SK-N-MC (cell line): ENCODE measurements at regions not wholly inside any gene's neighbourhood (a gene's known extent, or its start where the extent isn't known, plus 50 kb on each side); places are given as distances from the start of the nearest gene placed in this dataset.

Source experiments
- DNase-seq: peaks from one replicate; pipeline ENCODE4 v3.0.0-alpha.2; 2011; ENCODE audit warnings: low read depth, low spot score
- H3K27ac ChIP-seq: fragments of 200-600 bp; sonication (generic); 2 replicates; pipeline ENCODE4 v1.5.1; 2016; ENCODE audit warnings: mixed run types
- H3K36me3 ChIP-seq: fragments of 200-600 bp; sonication (generic); 2 replicates; pipeline ENCODE4 v1.6.1; 2017; ENCODE audit warnings: antibody characterized with exemption, low read length, mixed read lengths; ENCODE audit not compliant: insufficient read depth
- H3K4me3 ChIP-seq: fragments of 200-600 bp; sonication (generic); 2 replicates; pipeline ENCODE4 v1.5.1; 2016
- H3K9ac ChIP-seq: fragments of 200-600 bp; sonication (generic); 2 replicates; pipeline ENCODE4 v1.8.0; 2017; ENCODE audit warnings: mixed run types, mixed read lengths; ENCODE audit not compliant: insufficient read length
- H3K9me3 ChIP-seq: fragments of 200-600 bp; sonication (generic); 2 replicates; pipeline ENCODE4 v1.6.1; 2017; ENCODE audit warnings: low read depth, mild to moderate bottlenecking, antibody characterized with exemption, low read length, moderate library complexity, mixed read lengths
- EZH2 ChIP-seq: fragments of 200-600 bp; sonication (generic); IDR thresholded peaks from one replicate; pipeline ENCODE4 v1.6.1; 2017; ENCODE audit warnings: antibody characterized with exemption
- FOXP2 ChIP-seq: optimal IDR thresholded peaks from 2 replicates; pipeline ENCODE3; 2011; ENCODE audit warnings: mild to moderate bottlenecking, moderate library complexity; ENCODE audit not compliant: insufficient read depth; ENCODE audit errors: extremely low read length, control extremely low read depth
- POLR2AphosphoS5 ChIP-seq: IDR thresholded peaks from 2 replicates; pipeline ENCODE4 v1.6.1; 2012; ENCODE audit warnings: mild to moderate bottlenecking, low read depth, low read length, borderline replicate concordance

DNA sequence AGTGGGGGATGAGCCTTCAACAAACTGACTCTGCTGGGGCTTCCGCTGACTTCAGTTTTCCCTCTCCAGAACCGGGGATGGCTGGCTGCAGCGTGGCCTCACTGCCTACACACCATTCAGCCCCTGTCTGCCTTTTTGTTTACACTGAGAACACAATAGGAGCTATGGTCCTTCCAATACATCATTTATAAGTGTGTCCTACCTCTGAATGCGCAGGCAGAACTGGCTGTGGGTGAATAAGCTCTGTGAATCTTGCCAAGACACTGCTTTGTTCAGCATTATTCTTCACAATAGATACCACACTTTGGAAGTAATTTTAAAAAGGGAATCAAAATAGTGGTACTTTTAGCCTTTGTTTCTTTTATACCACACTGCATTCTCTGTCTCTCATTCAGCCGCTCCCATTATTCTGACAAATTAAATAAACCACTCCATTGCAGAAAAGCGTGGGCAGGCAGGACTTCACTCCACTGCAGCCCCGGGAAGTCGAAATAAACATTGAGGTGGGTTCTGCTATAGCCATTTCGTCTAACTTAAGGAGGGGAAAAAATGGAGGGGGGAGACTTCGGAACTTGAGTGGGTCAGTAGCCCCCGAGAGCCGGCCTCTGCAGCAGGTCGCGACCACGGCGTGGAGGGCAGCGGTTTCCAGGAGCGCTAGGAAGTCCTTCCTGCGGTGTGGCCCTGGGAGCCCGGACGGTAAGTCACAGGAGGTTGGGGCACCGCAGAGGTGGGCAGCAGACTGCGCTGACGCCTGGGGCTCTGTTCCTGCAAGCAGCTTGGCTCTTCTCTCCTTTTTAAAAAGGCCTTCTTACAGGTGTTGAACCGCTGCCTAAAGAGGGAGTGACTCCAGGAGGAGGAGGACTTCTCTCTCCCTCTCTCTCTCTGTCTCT, 94.8 kb upstream of the SOX1 start:
- Histone ChIP-seq H3K27ac (no peak overlapping the region), H3K36me3 (no peaks in the 10 kb centered on the region), H3K4me3 (no peak overlapping the region), H3K9me3 (no peaks in the 10 kb centered on the region), H3K9ac (no peak overlapping the region)
- TF ChIP-seq EZH2 (no peak), FOXP2 (no peak), POLR2AphosphoS5 (no peak)
- no peak for DNase-seq

DNA sequence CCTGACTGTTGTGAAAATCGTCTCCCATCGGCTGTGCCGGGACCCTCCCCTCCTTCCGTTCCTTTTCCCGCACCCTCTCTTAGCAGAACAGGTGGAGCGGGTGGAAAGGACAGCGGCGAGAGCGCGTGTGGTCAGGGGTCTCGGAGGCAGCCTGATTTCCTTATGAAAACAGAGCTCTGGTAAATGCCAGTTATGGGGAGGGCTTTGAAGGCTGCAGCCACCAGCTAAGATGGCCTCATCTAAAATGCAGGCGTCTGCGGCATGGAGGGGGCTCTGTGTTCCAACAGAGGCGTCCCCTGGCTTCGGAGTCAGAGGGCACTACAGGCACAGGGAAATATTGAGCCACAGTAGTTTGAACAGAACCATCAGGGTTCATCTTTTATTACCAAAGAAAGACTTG, 93.8 kb upstream of the SOX1 start:
- no peak overlapping the region for H3K9ac ChIP-seq
- no peaks in the 10 kb centered on the region for H3K9me3 ChIP-seq
- DNase-seq, result no peak
- no peak overlapping the region for H3K27ac ChIP-seq
- TF ChIP-seq EZH2, result peak; percentile 16
- no peak for TF ChIP-seq FOXP2
- H3K36me3 ChIP-seq, result no peaks in the 10 kb centered on the region
- H3K4me3 ChIP-seq, result no peak overlapping the region

- Histone ChIP-seq H3K9ac (no peak overlapping the region), H3K4me3 (no peak overlapping the region), H3K9me3 (no peaks in the 10 kb centered on the region), H3K36me3 (no peaks in the 10 kb centered on the region), H3K27ac (no peak overlapping the region)
- TF ChIP-seq FOXP2 (no peak), EZH2 (no peak), POLR2AphosphoS5 (no peak)
- DNase-seq, result no peak
These were observed 93.2 kb upstream of the SOX1 start for GRCh38 chr13:111973605-111974340.

- H3K27ac ChIP-seq, result no peak overlapping the region
- DNase-seq, result no peak
- no peak for TF ChIP-seq EZH2
- no peak for TF ChIP-seq POLR2AphosphoS5
- TF ChIP-seq FOXP2, result no peak
These were observed 92.7 kb upstream of the SOX1 start for GRCh38 chr13:111974341-111974640.

GRCh38 chr13:111975539-111976473, 91.1 kb upstream of the SOX1 start:
- TF ChIP-seq FOXP2, result no peak
- no peak for TF ChIP-seq EZH2
- no peak for TF ChIP-seq POLR2AphosphoS5
- no peaks in the 10 kb centered on the region for H3K36me3 ChIP-seq
- no peak overlapping the region for H3K4me3 ChIP-seq
- no peak overlapping the region for H3K27ac ChIP-seq
- no peak for DNase-seq
- H3K9ac ChIP-seq, result no peak overlapping the region
- H3K9me3 ChIP-seq, result no peaks in the 10 kb centered on the region

More at GRCh38 chr13:111974341-111974640, 92.7 kb upstream of the SOX1 start:
- H3K9ac ChIP-seq, result no peak overlapping the region
- H3K9me3 ChIP-seq, result no peaks in the 10 kb centered on the region
- no peak overlapping the region for H3K4me3 ChIP-seq
- H3K36me3 ChIP-seq, result no peaks in the 10 kb centered on the region

DNA sequence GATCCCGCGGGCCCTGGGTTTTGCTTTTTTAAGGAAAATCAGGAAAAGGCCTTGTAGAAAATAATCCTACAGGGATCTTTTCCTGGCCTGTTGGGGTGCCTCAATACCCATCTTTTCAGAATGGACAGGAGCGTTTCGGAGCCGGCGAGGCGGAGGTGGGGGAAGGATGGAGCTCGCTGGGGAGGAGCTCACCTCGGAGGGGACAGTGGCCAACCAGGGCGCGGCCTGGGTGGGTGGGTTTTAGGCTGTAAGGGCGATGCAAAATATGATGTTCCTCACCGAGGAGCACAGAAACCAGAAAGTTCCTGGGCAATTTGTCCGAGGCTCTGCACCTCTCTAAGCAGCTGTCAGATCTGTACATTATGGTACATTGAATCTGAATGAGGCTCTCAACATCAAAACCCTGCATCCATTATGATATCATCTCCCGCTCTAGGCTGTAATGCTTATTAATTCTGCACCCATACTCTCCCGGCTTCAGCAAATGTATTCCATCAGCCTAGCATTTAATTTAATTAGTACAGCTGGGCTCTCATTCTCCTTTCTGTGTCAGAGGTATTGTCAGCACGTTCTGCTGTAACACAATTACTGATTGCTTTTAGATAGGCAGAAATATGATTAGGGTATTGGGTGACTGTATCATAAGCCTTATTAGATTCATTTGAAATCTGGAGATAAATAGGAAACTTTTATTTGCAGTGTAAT, 90.3 kb upstream of the SOX1 start:
- H3K9me3 ChIP-seq, result no peaks in the 10 kb centered on the region
- H3K27ac ChIP-seq, result no peak overlapping the region
- H3K9ac ChIP-seq, result no peak overlapping the region
- TF ChIP-seq EZH2 (no peak), FOXP2 (no peak), POLR2AphosphoS5 (no peak)
- no peaks in the 10 kb centered on the region for H3K36me3 ChIP-seq
- no peak overlapping the region for H3K4me3 ChIP-seq
- no peak for DNase-seq

GRCh38 chr13:111977179-111977506, 89.8 kb upstream of the SOX1 start:
- TF ChIP-seq EZH2 (no peak), FOXP2 (no peak), POLR2AphosphoS5 (no peak)
- no peak overlapping the region for H3K27ac ChIP-seq
- H3K9me3 ChIP-seq, result no peaks in the 10 kb centered on the region
- no peak overlapping the region for H3K9ac ChIP-seq
- DNase-seq, result no peak
- no peaks in the 10 kb centered on the region for H3K36me3 ChIP-seq
- no peak overlapping the region for H3K4me3 ChIP-seq
